Tibial artery (tissue), 4 donors: ENCODE measurements at regions not wholly inside any gene's neighbourhood (a gene's known extent, or its start where the extent isn't known, plus 50 kb on each side); places are given as distances from the start of the nearest gene placed in this dataset.

Experiments used
- DNase-seq, 2 donors: peaks; one replicate each; pipeline ENCODE4 v3.0.0-alpha.2; 2019
- H3K27ac ChIP-seq, 2 donors: fragments of 200-600 bp; sonication (generic) in 1 of 2; 1 replicate in 1 of 2; 2 replicates in 1 of 2; pipeline ENCODE4 v1.5.1; 2018 to 2019; ENCODE audit warnings: mild to moderate bottlenecking in 1 of 2
- H3K27me3 ChIP-seq, 2 donors: fragments of 200-600 bp; sonication (generic) in 1 of 2; one replicate each; pipeline versions ENCODE4 v1.5.1 to v1.6.0; 2016 to 2019
- H3K36me3 ChIP-seq, 3 donors: fragments of 200-600 bp; sonication (generic) in 2 of 3; one replicate each; pipeline ENCODE4 v1.5.1; 2016 to 2019; ENCODE audit warnings: mild to moderate bottlenecking in 2 of 3
- H3K4me1 ChIP-seq, 4 donors: fragments of 200-600 bp; sonication (generic) in 2 of 4; 1 replicate in 3 of 4; 2 replicates in 1 of 4; pipeline ENCODE4 v1.5.1; 2016 to 2019
- H3K4me3 ChIP-seq, 2 donors: fragments of 200-600 bp; sonication (generic) in 1 of 2; 1 replicate in 1 of 2; 2 replicates in 1 of 2; pipeline ENCODE4 v1.5.1; 2018 to 2019; ENCODE audit warnings: mild to moderate bottlenecking in 2 of 2
- H3K9me3 ChIP-seq, 3 donors: fragments of 200-600 bp; sonication (generic) in 1 of 3; one replicate each; pipeline ENCODE4 v1.5.1; 2016 to 2019
- intact Hi-C: fragments of 100-400 bp; cut with DNase I; formaldehyde crosslinking; loops from one replicate; pipeline ENCODE4 v1.15.0; 2023; ENCODE audit warnings: low total_unique reads
- TF ChIP-seq, protein P1 (sequence below), 2 experiments: fragments of 200-600 bp in 1 of 2; fragments of 450-650 bp in 1 of 2; IDR thresholded peaks; one replicate each; pipeline ENCODE4 v1.5.1; 2017 to 2019; ENCODE audit warnings: antibody characterized with exemption in 2 of 2, mild to moderate bottlenecking in 1 of 2, moderate library complexity in 1 of 2

- Histone ChIP-seq H3K27me3 (no peaks in the 10 kb centered on the region), H3K9me3 (no peaks in the 10 kb centered on the region), H3K27ac (no peak overlapping the region), H3K4me1 (no peaks in the 10 kb centered on the region), H3K4me3 (no peak overlapping the region), H3K36me3 (no peaks in the 10 kb centered on the region)
- TF ChIP-seq, protein P1, sequence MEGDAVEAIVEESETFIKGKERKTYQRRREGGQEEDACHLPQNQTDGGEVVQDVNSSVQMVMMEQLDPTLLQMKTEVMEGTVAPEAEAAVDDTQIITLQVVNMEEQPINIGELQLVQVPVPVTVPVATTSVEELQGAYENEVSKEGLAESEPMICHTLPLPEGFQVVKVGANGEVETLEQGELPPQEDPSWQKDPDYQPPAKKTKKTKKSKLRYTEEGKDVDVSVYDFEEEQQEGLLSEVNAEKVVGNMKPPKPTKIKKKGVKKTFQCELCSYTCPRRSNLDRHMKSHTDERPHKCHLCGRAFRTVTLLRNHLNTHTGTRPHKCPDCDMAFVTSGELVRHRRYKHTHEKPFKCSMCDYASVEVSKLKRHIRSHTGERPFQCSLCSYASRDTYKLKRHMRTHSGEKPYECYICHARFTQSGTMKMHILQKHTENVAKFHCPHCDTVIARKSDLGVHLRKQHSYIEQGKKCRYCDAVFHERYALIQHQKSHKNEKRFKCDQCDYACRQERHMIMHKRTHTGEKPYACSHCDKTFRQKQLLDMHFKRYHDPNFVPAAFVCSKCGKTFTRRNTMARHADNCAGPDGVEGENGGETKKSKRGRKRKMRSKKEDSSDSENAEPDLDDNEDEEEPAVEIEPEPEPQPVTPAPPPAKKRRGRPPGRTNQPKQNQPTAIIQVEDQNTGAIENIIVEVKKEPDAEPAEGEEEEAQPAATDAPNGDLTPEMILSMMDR (IDR thresholded peaks at IDR 0.05): no peak
- no peak for DNase-seq
- intact Hi-C loops: no loop called here
These were observed 1572.3 kb downstream of the CDH8 start for GRCh38 chr16:60463986-60464385.

DNA sequence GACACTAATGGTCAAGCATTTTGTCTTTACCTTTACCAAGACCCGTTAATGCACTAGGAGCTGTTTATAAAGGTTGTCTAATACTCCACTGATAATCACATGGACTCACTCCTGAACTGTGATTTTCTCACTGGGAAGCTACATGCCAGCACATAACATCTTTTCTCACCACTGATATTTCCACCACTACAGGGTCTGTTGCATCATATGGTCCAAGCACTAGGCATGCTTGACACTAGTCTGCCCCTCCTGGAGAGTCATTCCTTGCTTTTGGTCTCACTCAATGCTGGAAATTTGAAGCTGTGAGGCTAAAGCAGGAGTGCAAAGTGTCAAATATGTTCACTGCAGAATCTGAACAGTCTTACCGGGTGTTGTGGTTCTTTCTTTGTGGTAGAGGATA lies 1576.8 kb downstream of the CDH8 start:
- no peak for DNase-seq
- TF ChIP-seq, protein P1 (IDR thresholded peaks at IDR 0.05): no peak
- intact Hi-C loops: no loop called here
- no peaks in the 10 kb centered on the region for H3K9me3 ChIP-seq
- H3K27ac ChIP-seq: no peak overlapping the region
- H3K27me3 ChIP-seq: no peaks in the 10 kb centered on the region
- H3K36me3 ChIP-seq: no peaks in the 10 kb centered on the region
- no peaks in the 10 kb centered on the region for H3K4me1 ChIP-seq
- H3K4me3 ChIP-seq: no peak overlapping the region

DNA sequence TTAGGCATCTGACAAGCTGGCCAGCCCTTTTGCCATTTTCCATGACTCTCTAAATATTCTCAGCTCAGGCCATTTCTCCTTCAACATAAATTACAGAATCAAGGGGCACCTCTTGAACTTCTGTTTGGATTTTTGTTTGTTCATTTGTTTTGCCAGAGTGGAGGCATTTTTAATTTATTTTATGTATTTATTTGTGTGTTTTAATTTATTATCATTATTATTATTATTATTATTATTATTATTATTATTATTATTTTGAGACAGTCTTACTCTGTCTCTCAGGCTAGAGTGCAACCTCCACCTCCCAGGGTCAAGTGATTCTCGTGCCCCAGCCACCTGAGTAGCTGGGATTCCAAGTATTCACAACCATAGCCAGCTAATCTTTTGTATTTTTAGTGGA lies 1578.0 kb downstream of the CDH8 start:
- Histone ChIP-seq H3K36me3 (no peaks in the 10 kb centered on the region), H3K9me3 (no peaks in the 10 kb centered on the region)
- intact Hi-C loops: no loop called here

GRCh38 chr16:60452646-60453045 lies 1583.6 kb downstream of the CDH8 start:
- intact Hi-C loops: no loop called here
- Histone ChIP-seq H3K9me3 (no peaks in the 10 kb centered on the region), H3K4me1 (no peaks in the 10 kb centered on the region), H3K27me3 (no peaks in the 10 kb centered on the region), H3K27ac (no peak overlapping the region), H3K36me3 (no peaks in the 10 kb centered on the region), H3K4me3 (no peak overlapping the region)
- TF ChIP-seq, protein P1 (IDR thresholded peaks at IDR 0.05): no peak
- DNase-seq: no peak

More for the DNA sequence above, 1578.0 kb downstream of the CDH8 start:
- no peak for DNase-seq
- no peak overlapping the region for H3K4me3 ChIP-seq
- H3K4me1 ChIP-seq: no peaks in the 10 kb centered on the region
- no peak overlapping the region for H3K27ac ChIP-seq
- H3K27me3 ChIP-seq: no peaks in the 10 kb centered on the region
- TF ChIP-seq, protein P1 (IDR thresholded peaks at IDR 0.05): no peak

DNA sequence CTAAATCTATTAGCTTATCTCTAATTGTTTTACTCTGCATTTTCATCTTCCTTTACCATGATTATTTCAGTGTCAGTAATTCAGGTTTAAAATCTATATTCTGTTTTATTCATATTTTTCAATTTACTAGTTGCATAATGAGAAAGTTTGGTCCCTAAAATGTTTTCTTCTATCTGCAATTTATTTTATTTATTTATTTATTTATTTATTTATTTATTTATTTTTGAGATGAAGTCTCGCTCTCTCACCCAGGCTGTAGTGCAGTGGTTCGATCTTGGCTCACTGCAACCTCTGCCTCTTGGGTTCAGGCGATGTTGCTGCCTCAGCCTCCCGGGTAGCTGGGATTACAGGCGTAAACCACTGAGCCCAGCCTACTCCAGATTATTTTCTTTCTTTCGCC lies 1597.3 kb downstream of the CDH8 start:
- intact Hi-C loops: no loop called here
- DNase-seq: no peak
- no peak overlapping the region for H3K27ac ChIP-seq
- no peaks in the 10 kb centered on the region for H3K4me1 ChIP-seq
- H3K9me3 ChIP-seq: no peaks in the 10 kb centered on the region
- H3K27me3 ChIP-seq: no peaks in the 10 kb centered on the region
- H3K36me3 ChIP-seq: no peaks in the 10 kb centered on the region
- H3K4me3 ChIP-seq: no peak overlapping the region
- TF ChIP-seq, protein P1 (IDR thresholded peaks at IDR 0.05): no peak

DNA sequence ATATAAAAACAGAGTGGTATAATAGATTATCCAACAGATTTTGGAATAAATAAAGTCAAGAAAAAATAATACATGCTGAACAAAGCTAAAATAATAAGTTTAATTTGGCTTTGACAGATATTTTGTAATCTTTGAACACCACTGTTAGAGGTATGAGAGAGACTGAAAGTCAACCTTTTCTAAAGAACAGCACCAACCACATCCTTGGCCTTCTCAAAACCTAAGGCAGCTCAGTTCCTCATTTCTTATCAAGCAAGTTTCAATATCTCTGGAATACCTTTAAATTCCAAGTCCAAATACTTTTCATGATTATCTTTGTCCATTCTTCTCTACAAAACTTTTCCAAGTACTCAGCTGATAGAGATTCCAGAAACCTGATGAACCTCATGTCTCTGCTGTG lies 1603.8 kb downstream of the CDH8 start:
- intact Hi-C loops: no loop called here
- Histone ChIP-seq H3K9me3 (no peaks in the 10 kb centered on the region), H3K36me3 (no peaks in the 10 kb centered on the region), H3K4me3 (no peak overlapping the region), H3K27ac (no peak overlapping the region), H3K4me1 (no peaks in the 10 kb centered on the region), H3K27me3 (no peaks in the 10 kb centered on the region)
- TF ChIP-seq, protein P1 (IDR thresholded peaks at IDR 0.05): no peak
- no peak for DNase-seq
